ENCODE measurements at regions not wholly inside any gene's neighbourhood (a gene's known extent, or its start where the extent isn't known, plus 50 kb on each side); places are given as distances from the start of the nearest gene placed in this dataset.

DNA sequence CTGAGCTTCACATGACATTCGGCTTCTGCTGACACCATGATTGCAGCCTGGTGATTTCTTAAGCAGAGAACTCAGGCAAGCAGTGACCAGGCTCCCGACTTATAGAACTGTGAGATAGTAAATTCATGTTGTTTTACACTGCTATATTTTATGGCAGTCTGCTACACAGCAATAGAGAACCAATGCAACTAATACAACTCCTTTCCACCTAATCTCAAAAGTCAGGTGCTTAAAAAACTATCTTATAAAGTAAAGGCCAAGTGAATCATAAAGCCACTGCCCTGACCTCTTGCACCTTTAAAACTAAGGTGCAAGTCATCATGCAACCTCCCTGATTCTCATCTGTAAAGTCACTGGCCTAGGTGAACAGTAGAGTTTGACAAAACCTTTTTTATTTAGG is 95.3 kb upstream of the GLS start:
- DNase-seq = no peak

DNA sequence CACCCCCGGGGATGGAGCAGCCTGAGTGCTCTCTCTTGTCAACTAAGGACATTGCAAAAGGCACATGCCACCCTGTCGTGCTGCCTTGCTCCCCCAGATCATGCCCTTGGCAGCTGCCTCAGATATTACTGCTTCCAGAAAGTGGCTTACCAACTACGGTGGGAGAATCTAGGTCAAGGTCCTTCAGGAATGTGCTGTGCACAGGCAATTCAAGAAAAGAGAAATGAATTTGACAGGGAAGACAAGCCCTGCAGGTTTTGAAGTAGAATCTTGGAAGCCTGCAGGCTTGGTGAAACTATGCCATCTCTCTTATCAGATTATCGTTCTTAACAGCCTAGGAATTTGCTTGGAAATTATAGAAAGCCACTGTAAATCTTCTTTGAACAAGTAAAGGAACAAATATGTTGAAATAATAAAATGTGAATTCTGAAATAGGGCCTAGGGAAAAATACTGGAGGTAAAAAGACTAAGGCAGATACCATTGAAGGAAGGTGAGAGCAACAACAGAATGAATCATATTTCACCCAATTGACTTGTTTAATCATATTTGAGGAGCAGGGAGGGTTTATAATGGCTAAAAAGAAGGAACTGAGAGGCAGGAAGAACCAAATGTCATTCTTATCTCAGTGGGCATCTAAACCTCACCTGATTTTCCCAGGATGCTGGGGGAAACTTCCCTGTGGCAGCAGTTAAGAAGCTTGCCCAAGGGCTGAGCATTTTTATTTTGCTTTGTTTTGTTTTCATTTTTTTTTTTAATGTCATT is 94.0 kb upstream of the GLS start:
- DNase-seq = no peak

DNA sequence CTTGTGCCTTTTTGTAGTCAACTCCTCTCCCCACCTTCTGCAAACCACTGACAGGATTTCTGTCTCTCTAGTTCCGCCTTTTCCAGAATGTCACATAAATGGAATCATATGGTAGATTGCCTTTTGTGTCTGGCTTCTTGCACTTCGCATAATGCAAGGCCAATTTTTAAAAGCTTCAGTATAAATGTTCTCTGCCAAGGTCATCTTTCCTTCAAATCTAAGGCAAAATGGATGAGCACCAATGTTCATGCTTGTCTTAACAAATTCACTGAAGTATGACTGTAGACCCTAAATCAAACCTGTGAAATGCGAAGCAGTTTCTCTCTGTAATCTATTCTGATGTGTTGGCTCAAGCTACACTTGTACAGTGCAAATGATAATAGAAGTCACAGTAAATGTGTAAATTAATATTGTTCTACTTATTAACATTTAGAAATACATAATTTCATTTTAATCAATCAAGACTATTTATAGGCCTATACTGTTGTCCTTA is 92.8 kb upstream of the GLS start:
- no peak for DNase-seq

DNA sequence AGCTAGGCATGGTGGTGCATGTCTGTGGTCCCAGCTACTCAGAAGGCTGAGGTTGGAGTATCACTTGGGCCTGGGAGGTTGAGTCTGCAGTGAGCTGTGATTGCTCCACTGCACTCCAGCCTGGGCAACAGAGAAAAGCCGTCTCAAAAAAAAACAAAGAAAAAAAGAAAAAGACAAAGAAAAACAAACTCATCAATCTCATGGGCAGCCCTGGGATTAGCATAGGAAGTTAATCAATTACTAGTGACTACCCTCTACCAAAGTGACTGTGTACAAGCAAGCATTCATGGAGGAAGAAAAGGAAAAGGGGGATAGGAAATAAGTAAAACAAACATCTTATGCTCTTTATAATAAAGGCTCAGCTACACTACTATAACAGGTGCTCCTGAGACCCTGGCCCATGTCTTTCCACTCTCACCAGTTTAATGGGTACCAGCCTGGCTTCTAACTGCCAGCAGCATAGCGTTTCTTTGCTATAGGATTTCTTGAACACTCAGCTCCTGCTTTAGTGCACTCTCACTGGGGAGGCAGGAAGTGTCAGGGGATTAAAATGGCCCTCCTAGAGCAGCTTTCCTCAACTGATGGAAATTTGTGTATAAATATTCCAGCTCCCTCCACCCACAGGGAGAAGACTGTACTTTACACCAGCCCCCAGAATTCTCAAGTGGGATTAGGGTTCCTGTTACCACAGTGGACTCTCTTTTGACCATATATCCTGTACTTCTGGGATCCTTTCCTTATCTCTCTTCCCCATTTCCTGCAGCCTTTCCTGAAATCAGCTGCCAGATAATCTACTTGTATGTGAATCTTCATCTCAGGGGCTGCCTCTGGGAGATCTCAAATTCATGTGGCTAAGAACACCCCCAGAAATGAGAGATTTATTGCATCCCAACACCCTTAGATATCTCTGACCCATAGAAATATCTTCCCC is 91.3 kb upstream of the GLS start:
- no peak for DNase-seq

DNA sequence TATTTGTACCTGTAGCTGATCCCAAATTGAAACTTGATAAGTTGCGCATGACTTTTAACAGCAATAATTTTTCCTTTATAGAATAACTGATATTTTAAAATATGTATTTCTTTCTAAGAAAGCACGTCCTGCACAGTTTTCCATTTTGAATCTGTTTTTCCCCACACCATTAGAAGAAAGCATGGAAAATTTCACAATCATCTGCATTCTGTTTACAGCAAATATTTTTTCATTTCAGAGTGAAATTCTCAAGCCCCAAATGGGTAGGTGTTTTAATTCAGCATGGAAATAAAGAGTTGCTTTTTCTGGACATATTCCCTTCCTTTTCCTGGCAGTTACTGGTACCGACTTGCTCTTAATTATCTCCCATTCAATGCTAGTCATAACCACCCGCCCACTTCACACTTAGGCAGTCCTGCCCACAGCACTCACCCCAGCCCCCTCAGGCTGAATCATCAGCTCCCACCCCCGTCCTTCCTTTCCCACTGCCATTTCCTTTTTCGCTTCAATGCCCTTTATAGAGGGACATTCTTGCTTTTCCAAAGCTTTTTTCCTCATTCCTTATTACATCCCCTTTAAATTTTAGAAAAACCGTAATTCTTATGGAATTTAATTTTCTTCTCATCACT is 89.2 kb upstream of the GLS start:
- no peak for DNase-seq

DNA sequence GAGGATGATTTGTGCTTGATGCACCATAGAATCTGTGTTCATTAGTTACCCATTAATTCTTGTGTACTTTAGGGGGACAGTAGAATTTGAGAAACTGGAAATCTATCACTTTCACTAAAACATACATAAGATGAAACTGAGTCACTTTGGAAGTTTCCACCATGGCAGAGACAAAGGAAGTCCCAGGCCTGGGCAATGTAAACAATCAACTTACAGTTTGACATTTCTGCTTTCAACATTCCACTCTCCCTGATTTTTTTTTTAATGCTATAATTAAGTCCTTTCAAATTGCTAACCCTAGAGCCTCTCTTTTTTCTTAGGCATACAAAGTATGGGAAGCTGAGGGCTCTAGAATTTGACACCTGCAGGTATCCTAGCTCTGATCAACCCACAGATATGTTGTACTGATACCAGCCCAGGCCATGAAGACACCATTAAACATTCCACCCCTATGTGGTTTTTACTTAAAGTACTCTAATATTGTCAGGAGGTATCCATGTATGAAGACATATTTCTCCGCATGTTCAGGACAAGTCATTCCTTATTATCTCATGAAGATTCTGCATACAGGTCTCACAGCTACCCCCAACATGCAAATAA is 88.5 kb upstream of the GLS start:
- DNase-seq = no peak

DNA sequence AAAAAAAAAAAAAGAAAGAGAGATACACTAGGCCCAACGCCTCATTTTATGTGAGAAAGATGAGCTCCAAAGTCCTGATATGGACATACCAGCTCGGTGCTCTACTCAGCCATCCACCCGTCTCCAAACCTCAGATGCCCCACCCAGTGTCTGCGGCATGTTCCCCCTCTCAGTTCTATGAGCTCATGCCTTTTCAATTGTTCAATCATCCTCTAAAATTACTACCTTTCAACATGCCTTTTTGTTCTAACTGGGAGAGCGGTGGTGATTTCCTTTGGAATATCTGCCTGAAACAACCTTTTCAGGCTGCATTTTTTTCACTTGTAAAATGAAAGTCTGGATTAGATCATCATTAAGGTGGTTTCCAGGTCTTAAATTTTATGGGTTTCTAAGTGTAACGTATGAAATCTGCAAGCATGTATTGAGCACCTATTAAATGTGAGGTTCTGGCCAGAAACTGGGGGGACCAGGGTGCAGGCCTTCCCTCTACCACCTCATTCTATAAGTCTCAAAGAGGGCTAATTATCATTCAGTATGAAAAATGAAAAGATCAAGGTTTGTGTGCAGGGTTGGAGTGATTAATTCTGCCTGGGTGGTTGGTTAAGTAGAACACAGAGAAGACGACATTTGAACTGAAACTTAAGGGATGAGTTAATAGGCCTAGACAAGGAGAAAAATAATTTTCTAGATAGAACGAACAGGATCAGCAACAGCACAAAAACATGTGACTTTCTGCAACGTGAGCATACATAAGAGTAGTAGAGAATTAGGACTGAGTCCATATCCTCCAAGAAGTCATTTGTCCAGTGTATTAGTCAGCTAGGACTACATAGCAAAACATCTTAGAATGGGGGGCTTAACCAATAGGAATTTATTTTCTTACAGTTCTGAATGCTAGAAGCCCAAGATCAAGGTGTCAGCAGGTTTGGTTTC is 87.4 kb upstream of the GLS start:
- no peak for DNase-seq

DNA sequence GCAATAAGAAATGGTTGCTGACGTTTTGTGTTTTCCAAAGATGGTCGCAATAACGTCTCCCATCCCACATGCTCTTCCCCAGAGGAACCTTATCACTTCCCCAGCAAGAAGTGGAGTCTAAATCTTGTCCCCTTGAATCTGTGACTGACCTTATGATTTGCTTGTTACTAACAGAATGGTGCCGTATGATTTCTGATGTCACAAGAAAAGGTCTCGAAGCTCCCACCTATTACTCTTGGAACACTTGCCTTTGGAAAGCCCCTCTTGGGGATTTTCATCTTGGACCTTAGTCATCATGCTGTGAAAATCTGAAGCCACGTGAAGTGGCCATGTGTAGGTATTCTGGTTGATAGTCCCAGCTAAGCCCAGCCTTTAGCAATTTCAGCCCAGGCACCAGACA is 86.2 kb upstream of the GLS start:
- no peak for DNase-seq

DNA sequence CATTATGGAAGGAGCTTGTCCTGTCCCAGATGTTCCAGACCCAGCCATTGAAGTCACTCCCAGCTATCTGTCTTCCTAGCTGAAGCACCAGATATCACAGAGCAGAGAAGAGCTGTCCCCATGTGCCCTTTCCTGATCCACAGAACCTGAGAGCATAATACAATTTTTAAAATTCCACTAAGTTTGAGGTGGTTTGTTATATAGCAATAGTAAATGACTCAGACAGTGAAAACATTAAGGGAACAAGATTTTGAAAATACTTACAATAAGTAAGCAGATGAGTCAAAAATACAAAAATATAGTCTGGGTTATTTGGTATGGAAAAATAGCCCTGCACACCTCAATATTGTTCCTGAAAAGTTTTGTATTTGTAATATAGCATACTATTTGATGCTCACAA is 85.8 kb upstream of the GLS start:
- no peak for DNase-seq

DNA sequence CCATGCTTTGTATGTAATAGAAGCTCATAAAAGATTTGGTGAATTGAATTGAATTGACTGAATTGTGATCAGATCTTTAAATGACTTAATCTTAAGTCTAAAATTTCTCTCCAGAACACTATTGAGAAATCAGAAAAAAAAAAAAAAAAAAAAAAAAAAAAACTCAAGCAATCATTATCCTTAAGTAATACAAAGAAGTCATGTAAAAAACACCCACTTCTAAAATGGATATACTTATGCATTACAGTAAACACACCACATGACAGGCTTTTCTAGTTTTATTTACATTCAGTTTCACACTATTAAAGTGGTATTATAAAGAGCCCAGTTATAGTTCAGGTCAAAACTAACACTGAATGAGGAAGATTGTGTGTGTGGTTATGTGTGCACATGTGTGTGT is 84.9 kb upstream of the GLS start:
- no peak for DNase-seq

DNA sequence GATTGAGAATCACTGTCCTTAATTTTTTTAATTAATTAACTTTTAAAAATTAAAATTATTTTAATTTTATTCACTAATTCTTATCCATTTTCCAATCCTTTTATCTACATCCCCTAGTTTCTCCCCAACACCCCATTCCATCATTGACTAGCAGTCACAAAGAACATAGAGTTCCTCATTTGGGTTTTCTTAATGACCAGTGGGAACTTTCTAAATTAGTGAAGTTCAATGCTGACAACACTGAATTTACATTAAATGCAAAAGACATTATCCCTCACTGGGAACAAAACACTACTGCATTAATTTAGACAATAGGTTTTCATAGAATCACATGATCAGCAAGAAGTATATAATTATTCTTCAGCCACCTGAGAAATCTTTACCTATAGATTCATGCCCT is 80.6 kb upstream of the GLS start:
- no peak for DNase-seq

DNA sequence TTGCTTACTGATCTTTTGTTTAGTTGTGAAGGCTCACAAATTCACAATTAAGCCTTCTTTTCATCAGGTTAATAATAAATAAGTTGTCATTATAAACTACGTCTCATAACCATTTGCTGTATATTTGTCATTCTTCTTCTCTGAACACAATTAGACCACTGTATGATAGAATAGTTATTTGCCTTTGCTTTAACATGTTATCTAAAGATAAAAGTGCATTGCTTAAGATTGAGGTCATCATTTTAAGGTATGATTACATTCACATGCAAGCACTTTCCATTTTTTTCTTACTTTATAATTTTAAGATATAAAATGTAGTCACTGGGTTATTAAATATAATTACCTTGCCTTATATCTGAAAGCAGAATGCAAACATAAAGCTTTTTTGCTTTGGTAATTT is 80.1 kb upstream of the GLS start:
- DNase-seq = no peak

DNA sequence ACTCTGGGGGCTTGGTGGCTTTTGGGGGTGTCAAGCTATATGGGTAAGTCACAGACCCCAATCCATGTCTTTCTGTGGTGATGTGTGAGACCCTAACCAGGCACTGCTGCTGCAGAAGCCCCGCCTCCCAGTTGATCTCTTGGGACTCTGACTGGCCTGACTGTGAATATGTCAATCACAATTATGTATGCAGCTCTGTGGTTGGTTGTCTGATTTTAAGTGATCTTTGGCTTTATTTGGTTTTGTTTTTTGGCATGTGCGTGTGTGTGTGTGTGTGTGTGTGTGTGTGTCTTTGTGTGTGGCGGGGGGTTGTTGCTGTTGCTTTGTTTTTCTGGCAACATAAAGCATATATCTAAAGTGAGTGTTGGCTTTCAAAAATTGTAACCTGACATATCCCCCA is 78.5 kb upstream of the GLS start:
- no peak for DNase-seq

DNA sequence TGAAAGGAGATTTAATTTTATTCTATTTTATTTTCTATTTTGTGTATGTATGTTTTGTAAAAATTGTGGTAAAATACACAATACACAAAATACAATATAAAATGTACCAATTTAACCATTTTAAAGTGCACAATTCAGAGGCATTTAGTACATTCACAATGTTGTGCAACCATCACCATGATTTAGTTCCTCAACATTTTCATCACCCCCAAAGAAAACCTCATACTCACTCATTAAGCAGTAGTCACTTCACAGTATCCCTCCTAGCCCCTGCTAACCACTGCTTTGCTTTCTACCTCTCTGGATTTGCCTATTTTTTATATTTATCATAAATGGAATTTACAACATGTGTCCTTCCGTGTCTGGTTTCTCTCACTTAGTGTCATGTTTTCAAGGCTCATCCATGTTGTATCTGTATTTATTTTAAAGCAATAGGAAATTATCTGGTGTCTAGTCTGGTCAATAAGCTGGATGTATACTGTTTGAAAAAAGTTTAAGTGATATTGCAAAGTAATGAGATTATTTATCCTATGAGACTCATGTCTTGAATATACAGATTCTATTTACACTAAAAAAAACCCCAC is 77.9 kb upstream of the GLS start:
- no peak for DNase-seq

DNA sequence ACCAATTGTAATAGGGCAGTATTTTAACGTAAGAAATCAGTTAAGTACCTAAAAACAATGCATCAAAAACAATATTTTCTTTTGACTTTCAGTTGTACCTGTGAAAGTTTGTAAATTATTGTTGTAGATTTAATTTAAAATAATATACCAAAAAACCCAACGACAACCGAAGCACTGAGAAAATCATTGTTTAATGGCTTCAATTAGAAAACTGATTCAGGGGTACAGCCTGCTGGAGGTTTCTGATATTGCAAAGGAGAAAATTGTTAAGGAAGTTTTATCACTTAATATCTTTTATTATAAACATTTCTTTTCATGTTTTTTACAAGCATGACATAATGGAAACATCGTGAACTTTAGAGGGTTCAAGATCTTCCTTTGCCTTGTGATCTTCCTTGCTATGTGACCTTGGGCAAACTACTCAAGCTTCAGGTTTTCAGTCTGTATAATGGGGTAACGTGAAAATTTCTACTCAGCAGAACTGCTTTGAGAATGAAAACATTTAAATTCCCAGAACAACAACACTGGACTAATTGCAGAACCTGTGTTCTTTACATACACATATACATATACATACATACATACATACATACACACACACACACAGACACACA is 76.3 kb upstream of the GLS start:
- DNase-seq = peak in 1 of 2 experiments; percentile 22

DNA sequence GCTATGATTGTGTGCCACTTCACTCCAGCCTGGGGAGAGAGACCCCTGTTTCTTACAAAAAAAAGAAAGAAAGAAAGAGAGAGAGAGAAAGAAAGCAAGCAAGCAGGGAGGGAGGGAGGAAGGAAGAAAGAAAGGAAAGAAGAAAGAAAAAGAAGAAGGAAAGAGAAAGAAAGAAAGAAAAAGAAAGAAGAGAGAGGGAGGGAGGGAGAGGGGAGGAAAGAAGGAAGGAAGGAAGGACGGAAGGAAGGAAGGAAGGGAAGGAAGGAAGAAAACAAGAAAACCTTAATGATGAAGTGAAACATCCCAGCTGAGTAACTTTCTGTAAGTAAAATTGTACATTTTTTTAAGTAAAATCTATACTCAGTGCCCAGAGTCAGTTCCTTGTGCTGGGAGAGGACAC is 75.5 kb upstream of the GLS start:
- DNase-seq = no peak

DNA sequence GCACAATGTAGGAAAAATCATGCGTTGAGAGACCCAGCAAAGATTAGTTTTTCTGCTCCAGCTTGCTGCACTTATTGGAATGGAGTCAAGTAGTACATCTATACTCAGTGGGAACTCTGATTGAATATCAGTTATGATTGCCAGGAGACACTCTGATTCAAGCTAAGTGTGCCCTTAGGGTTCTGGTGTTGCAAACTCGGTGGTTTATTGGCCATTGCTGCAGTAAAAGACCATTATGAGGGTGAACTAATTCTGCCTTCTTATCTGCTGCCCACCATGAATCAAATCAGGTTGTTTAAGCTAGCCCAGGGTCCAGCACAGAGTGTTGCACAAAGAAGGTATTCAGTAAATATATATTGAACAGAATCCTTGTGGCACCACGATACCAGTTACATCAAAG is 74.8 kb upstream of the GLS start:
- DNase-seq = no peak

DNA sequence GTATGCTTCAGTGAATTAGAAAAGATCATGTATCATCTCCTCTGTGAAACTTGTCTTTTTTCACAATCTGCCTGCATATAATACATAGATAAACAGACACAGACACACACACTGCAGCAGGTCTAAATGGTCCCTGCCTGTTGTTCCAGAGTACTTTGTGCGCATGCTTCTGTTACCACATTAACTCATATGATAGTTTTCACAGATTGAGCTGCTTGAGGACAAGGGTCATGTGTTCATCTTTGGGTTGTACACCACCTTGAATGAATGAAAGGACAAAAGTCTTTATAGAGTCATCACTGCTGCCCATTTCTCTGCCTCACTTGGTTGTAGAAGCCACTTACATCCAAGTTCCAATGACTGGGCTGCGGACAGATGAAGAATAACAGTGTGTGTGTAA is 72.7 kb upstream of the GLS start:
- no peak for DNase-seq

DNA sequence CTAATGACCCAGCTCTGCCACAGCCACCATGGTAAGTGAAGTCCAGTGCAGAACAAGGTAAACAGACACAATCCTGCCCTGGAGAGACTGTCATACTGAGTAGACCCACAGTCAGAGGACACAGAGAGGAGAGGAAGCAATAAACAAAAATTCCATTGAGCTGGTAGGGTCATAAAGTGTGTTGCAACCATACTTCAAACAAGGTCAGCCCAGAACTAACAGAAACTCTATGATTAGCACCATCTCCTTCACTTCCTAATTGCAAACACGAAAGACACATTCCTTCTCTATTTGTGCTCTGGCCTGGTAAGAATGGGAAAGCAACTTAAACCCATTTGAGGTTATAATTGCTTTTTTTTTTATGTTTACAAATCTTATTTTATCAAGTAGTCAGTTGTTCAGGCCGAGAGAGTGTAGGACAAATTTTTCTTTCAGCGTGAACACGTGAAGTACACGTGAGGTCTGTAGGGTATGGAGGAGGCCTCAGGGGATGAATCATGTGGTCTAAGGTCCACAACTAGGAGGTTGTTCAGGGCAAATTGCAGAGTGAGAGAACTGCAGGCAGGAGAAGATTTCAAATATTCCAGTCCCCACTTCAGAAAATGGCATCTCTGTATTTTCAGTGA is 71.4 kb upstream of the GLS start:
- DNase-seq = no peak

DNA sequence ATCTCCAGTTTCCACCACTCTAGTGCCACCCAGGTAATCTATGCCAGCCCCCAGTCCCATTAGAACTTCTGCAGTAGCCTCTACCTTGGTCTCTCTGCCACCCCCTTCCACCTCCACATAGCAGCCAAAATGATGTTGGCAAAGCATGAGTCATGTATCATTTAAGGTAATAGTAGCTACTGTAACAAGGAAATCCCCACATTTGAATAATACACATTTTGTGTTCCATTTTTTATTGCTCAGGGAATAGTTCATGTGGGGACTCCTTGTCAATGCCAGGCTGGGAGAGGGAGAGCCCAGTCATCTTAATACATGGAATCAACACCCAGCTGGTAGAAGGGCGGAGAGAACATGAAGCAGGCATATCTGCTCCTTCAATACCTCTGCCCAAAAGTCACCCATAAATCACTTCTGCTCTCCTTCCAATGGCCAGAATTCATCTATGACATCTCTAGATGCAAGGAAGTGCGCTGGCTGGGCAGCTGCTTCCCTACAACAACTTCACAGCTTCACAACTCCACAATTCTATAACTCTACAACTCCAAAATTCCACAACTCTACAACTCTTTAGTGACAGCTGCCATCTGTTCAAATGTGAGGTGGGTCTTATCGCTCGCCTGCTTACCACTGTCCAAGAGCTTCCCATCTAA is 70.6 kb upstream of the GLS start:
- DNase-seq = no peak

Measured in NCI-H524 (cell line).